ENCODE measurements at regions not wholly inside any gene's neighbourhood (a gene's known extent, or its start where the extent isn't known, plus 50 kb on each side); places are given as distances from the start of the nearest gene placed in this dataset.

DNA sequence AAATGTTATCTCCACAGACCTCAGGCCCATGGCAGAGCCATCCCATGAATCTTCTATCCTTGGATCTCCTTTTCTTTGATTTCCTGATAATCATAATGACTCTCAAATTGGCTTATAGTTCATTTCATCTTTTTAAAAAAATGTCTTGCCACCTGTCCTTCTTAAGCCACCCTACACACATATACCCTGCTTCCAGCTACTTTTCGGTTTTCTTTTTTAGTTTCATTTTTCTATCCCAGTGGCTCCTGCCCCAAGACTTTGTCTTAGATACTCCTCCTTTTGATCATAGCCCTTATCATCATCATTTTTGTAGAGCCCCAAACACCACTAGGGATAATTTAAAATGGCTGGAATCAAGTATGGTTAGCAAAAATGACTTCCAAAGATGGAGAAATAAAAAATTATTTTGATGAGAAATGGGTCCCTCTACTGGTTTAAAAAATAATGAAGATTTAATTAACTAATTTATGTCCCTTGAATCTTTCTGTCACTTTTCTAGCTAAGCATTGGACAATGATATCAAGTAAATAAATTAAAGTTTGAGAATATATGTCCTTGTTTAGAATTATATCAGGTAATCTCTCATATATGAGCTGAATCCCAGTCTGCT is 277.3 kb upstream of the SEMA3D start:
- Histone ChIP-seq H3K4me3 (replicated peaks in 1 of 4; ENCODE audit: control extremely low read depth in 1 of 4, insufficient read depth in 1 of 4, low read depth in 3 of 4, low read length in 4 of 4) (no peak overlapping the region), H3K27ac (ENCODE audit: insufficient read depth, low read length) (no peak overlapping the region), H3K4me1 (ENCODE audit: control insufficient read depth, extremely low read depth, insufficient read depth, low read length) (no peaks in the 10 kb centered on the region), H3K9ac (ENCODE audit: insufficient read depth, low read length) (no peak overlapping the region), H3K79me2 (ENCODE audit: control insufficient read depth, insufficient read depth, low read length) (no peaks in the 10 kb centered on the region), H3K4me2 (ENCODE audit: extremely low read depth, insufficient read depth, low read length) (no peak overlapping the region), H3K9me3 (ENCODE audit: control insufficient read depth, insufficient read depth, low read depth, low read length) (no peaks in the 10 kb centered on the region), H2AFZ (ENCODE audit: low read length) (no peak overlapping the region), H4K20me1 (ENCODE audit: control insufficient read depth, extremely low read depth, insufficient read depth, low read length) (no peaks in the 10 kb centered on the region), H3K36me3 (ENCODE audit: control insufficient read depth, insufficient read depth, low read length) (no peaks in the 10 kb centered on the region), H3K27me3 (ENCODE audit: control insufficient read depth, insufficient read depth, low read length) (no peaks in the 10 kb centered on the region)
- no peak for TF ChIP-seq EZH2 (IDR thresholded peaks at IDR 0.05; ENCODE audit: low read length, missing control alignments)
- TF ChIP-seq, protein P1, sequence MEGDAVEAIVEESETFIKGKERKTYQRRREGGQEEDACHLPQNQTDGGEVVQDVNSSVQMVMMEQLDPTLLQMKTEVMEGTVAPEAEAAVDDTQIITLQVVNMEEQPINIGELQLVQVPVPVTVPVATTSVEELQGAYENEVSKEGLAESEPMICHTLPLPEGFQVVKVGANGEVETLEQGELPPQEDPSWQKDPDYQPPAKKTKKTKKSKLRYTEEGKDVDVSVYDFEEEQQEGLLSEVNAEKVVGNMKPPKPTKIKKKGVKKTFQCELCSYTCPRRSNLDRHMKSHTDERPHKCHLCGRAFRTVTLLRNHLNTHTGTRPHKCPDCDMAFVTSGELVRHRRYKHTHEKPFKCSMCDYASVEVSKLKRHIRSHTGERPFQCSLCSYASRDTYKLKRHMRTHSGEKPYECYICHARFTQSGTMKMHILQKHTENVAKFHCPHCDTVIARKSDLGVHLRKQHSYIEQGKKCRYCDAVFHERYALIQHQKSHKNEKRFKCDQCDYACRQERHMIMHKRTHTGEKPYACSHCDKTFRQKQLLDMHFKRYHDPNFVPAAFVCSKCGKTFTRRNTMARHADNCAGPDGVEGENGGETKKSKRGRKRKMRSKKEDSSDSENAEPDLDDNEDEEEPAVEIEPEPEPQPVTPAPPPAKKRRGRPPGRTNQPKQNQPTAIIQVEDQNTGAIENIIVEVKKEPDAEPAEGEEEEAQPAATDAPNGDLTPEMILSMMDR (conservative IDR thresholded peaks at IDR 0.05 in 1 of 2, IDR thresholded peaks at IDR 0.05 in 1 of 2; ENCODE audit: low read depth in 1 of 2, low read length in 2 of 2) = peak; percentile 2 to 14
- DNase-seq (ENCODE audit: low read depth in 2 of 2) = peak in 1 of 2 donors; percentile 35

DNA sequence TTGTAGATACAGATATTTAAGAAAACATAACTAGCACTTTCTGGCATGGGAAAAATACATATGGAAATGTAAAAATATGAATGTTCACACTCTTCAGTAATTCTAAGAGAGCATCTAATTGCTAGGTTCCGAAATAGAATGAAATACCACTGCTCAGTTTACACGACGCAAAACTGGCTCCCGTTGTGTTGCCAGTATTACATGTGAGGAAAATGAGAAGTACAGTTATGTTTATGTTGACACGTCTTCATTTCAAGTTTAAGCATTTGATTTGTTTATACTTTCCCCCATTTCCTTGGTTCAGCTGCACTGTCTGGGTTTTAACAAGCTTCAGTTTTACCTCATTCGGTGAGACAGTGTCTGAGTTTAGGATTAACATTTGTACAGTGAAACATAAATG is 275.8 kb upstream of the SEMA3D start:
- H2AFZ ChIP-seq (ENCODE audit: low read length) = peak overlapping the region; percentile 79
- no peak overlapping the region for H3K4me2 ChIP-seq (ENCODE audit: extremely low read depth, insufficient read depth, low read length)
- H3K79me2 ChIP-seq (ENCODE audit: control insufficient read depth, insufficient read depth, low read length) = no peaks in the 10 kb centered on the region
- peak in 1 of 2 donors; percentile 33 for DNase-seq (ENCODE audit: low read depth in 2 of 2)
- TF ChIP-seq, protein P1 (conservative IDR thresholded peaks at IDR 0.05 in 1 of 2, IDR thresholded peaks at IDR 0.05 in 1 of 2; ENCODE audit: low read depth in 1 of 2, low read length in 2 of 2) = no peak
- no peak for TF ChIP-seq EZH2 (IDR thresholded peaks at IDR 0.05; ENCODE audit: low read length, missing control alignments)
- H4K20me1 ChIP-seq (ENCODE audit: control insufficient read depth, extremely low read depth, insufficient read depth, low read length) = no peaks in the 10 kb centered on the region
- H3K27ac ChIP-seq (ENCODE audit: insufficient read depth, low read length) = no peak overlapping the region
- H3K9me3 ChIP-seq (ENCODE audit: control insufficient read depth, insufficient read depth, low read depth, low read length) = no peaks in the 10 kb centered on the region
- no peak overlapping the region for H3K4me3 ChIP-seq (replicated peaks in 1 of 4; ENCODE audit: control extremely low read depth in 1 of 4, insufficient read depth in 1 of 4, low read depth in 3 of 4, low read length in 4 of 4)
- H3K36me3 ChIP-seq (ENCODE audit: control insufficient read depth, insufficient read depth, low read length) = no peaks in the 10 kb centered on the region
- no peaks in the 10 kb centered on the region for H3K27me3 ChIP-seq (ENCODE audit: control insufficient read depth, insufficient read depth, low read length)
- no peaks in the 10 kb centered on the region for H3K4me1 ChIP-seq (ENCODE audit: control insufficient read depth, extremely low read depth, insufficient read depth, low read length)
- no peak overlapping the region for H3K9ac ChIP-seq (ENCODE audit: insufficient read depth, low read length)

DNA sequence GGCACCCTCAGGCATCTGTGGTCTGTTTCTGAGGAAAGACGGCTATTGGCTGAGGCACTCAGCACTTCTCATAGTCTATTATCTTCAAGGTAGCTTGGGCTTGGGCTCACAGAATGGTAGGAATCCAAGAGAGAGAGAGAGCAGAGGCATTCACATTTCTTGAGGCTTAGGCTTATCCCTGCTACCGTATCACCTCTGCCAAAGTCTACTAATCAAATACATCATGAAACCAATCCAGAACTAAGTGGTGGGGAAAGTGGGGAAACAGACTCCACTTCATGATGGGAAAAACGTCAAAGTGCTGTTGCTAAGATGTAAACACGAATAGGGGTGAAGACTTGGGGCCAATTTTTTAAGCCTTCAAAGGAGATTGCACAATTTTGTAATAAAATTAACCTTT is 271.1 kb upstream of the SEMA3D start:
- no peaks in the 10 kb centered on the region for H3K9me3 ChIP-seq (ENCODE audit: control insufficient read depth, insufficient read depth, low read depth, low read length)
- no peak overlapping the region for H3K4me2 ChIP-seq (ENCODE audit: extremely low read depth, insufficient read depth, low read length)
- no peaks in the 10 kb centered on the region for H3K79me2 ChIP-seq (ENCODE audit: control insufficient read depth, insufficient read depth, low read length)
- H4K20me1 ChIP-seq (ENCODE audit: control insufficient read depth, extremely low read depth, insufficient read depth, low read length) = no peaks in the 10 kb centered on the region
- no peak overlapping the region for H2AFZ ChIP-seq (ENCODE audit: low read length)
- H3K4me3 ChIP-seq (replicated peaks in 1 of 4; ENCODE audit: control extremely low read depth in 1 of 4, insufficient read depth in 1 of 4, low read depth in 3 of 4, low read length in 4 of 4) = no peak overlapping the region
- no peak for TF ChIP-seq EZH2 (IDR thresholded peaks at IDR 0.05; ENCODE audit: low read length, missing control alignments)
- TF ChIP-seq, protein P1 (conservative IDR thresholded peaks at IDR 0.05 in 1 of 2, IDR thresholded peaks at IDR 0.05 in 1 of 2; ENCODE audit: low read depth in 1 of 2, low read length in 2 of 2) = no peak
- no peaks in the 10 kb centered on the region for H3K36me3 ChIP-seq (ENCODE audit: control insufficient read depth, insufficient read depth, low read length)
- no peak overlapping the region for H3K27ac ChIP-seq (ENCODE audit: insufficient read depth, low read length)
- peak in 1 of 2 donors; percentile 20 for DNase-seq (ENCODE audit: low read depth in 2 of 2)
- H3K27me3 ChIP-seq (ENCODE audit: control insufficient read depth, insufficient read depth, low read length) = no peaks in the 10 kb centered on the region
- H3K9ac ChIP-seq (ENCODE audit: insufficient read depth, low read length) = no peak overlapping the region
- H3K4me1 ChIP-seq (ENCODE audit: control insufficient read depth, extremely low read depth, insufficient read depth, low read length) = no peaks in the 10 kb centered on the region
